GM21526 (cell line): ENCODE measurements at regions not wholly inside any gene's neighbourhood (a gene's known extent, or its start where the extent isn't known, plus 50 kb on each side); places are given as distances from the start of the nearest gene placed in this dataset.
"Not testable (repeated sequence)": the region's sequence is repeated elsewhere in the genome, so short reads cannot be mapped to it uniquely, and the experiment has no call there.

Experiments
- ATAC-seq: cut with Tn5 transposase; IDR thresholded peaks from one replicate; pipeline ENCODE4 v1.9.1; 2021; ENCODE audit warnings: moderate library complexity; ENCODE audit not compliant: unreplicated experiment, low FRiP score

DNA sequence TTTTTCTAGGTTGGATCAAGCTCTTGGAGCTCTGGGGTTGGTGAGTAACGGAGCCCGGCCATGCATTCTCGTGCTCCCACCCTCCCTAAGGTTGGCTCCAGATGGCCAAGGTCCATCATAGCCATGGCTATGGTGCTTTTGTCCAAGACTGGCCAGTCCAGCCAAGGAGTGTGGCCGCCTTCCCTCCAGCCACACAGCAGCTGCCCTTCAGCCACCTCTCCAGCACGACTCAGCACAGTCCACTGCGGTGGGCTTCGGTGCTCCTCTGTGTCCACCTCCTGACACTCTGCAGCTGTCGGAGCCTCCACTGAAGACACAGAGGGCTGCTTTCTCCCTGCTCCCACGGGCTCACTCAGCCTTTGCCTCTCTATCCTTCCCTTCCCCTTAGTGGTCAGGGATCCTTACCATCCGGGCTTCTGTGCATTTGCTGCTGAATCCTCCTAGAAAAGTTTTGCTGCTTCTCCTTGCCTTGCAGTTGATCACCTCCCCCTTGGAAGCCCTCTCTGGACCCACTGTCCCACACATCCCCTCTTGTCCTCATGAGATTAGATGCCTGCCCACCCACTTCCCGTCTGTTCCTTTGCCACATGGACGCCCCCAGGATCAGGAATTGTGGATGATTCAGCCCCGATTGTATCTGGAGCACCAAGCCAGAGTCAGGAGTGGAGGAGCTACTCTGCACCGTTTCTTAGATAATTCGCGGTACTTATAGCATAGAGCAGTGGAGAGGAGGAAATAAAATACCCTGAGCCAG is 177.1 kb upstream of the COPS8 start:
- ATAC-seq, result no peak

DNA sequence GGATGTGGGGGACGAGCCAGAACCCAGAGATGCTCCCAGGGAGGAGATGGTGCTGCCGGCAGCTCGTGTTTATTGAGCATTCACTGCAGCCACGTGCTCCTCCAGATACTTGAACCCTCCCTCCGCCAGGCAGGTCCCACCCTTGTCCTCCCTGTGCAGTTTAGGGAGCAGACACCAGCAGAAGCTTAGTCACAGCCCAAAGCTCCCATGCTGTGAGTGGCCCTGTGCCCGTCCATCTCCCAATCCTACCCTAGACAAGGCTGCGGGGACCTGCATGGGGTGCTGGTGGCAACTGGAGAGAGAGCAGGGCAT is 176.5 kb upstream of the COPS8 start:
- no peak for ATAC-seq

DNA sequence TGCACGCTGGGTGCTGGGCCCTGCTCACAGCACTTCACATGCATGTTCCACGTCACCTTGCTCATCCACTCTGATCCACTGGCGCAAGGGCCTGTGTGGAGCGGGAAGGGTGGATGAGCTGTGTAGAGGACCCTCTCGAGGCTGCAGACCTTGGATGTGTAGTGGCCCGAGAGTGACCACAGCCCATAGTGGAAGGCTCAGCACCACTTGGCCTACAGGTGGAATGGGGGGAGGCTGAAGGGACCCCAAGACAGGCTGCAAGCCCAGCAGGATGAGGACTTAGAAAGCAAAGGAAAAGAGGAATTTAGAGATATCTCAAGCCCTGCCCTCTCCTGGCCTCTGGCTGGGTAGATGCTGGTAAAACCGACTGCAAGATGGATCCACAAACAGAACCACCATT is 175.9 kb upstream of the COPS8 start:
- ATAC-seq, result no peak

DNA sequence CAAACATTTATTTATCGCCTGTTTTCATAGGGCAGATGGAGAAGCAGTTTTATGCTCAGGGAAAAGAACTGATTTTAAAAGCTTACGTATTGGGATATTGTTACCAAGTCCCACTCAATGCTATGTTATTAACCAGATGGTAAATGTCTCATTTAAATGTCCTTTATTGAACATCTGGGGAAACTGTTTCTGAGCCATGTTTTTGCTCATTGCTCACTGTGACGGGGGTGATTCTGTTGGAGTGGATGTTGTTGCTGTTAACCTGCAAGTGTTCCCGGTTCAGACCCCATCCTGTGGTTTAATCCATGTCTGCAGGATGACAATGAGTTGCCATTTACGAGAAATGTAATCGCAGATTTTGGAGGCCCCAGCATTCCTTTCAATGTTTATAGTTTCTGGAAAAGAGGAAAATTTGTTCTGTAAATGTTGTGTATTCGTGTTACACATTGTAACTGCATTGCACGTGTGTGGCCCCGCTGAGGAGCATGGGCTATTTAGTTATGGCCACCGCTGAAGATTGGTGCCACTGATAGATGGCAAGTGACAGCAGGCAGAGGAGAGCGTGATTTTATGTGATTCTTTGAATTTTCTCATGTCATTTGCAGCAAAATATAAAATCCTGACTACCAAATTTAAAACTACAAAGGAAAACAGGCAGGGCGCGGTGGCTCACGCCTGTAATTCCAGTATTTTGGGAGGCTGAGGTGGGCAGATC is 174.8 kb upstream of the COPS8 start:
- ATAC-seq, result no peak

DNA sequence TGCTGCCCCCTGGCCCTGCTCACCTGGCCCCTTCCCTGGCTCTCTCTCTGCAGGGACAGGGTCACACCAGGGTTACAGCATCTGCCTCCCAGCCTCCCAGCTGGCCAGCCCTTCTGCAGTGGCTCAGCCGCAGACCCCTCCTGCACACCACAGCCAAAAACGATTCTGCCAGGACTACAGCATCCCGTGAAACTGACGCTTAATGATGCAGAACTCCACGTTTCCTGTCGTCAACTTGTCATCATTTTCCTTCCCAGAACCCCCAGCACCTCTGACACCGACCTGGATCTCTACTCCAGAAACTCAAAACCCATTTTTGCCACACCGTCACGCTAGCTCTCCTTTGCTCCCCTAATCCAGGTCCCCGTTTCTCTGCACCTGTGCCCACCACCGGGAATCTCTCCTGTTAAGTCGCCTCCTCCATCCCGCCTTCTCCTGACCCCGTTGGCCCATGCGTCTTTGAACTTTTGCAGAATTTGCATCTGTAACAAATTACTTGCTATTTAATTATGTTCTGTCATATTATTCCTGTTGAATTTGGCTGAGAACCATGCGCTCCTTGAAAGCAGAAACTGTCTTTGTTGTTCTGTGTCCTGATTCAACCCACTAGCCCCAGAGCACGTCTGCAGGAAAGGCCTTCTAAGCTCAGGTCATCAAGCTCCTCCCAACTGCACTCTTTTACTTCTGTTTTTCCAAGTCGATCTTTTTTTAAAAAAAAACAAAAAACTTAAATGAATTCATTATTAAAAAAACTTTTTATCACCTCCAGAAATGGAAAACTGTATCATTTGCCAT is 173.2 kb upstream of the COPS8 start:
- ATAC-seq, result no peak

DNA sequence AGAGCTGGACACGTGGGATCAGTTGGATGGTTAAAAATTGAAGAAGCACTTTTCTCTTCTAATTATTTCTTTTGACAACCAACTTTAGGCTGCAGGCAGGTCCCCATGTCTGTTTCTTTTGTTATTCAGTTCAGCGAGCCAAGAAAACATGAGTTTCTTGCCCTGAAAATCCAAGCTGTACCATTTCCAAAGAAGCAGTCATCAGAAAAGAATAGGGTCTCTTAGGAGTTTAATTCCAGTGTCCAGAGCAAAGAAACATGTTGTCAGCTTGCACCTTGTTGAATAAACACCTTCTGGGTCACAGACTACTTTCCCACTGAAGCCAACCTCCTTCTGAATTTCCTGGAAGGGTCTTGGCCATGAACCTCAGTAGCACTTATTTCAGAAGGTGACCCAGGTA is 170.5 kb upstream of the COPS8 start:
- no peak for ATAC-seq

DNA sequence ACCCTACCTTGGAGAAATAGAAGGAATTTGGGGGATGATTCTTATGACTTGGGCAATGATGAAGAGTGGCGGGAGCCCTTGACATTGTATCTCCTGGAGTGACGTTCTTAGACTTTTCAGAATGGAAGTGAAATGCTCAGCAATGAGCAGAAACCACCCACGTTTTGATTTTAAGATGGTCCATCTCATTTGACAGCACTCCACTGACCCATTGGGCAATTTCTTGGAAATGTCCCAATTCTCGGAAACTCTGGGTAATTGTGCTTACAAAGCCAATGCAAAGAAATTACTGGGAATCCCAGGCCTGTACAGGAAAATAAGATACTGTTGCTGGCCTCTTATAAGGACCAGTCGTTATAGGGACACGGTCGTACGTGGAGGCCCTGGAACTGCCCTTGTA is 170.0 kb upstream of the COPS8 start:
- no peak for ATAC-seq

DNA sequence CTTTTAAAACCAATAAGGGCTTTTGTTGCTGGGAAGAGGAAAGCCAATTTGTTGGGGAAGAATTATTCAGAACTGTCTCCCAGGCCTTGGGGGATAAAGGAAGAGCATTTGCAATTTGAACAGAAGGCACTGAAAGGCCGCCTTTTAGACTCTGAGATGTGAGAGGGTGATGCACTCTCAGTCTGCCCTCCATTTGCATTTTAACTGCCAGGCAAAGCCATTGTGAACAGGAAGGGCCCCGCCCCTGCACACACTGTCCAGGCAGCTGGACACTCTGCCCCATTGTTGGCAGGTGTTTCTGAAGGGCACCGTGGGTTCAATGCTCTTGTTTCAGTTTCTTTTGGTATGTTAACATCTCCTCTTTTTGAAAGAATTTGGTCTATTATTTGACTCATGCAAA is 169.5 kb upstream of the COPS8 start:
- ATAC-seq, result no peak

DNA sequence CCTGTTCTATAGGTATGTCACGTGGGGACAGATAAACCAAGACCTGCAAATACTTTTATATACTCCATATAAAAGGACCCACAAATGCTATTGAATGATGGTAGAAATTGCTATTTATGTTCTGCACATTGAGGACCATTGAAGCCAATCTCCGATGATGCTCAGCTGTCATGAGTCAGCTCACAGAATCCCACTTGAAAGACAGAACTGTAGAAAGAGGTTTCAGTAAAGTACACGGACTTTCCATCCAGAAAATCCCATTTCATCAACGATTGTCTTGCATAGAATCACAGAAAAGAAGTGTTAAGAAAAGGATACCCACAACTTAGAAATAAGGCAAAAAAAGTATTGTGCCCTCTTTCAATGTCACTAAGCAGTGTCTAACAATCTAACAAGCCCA is 169.0 kb upstream of the COPS8 start:
- ATAC-seq, result no peak

DNA sequence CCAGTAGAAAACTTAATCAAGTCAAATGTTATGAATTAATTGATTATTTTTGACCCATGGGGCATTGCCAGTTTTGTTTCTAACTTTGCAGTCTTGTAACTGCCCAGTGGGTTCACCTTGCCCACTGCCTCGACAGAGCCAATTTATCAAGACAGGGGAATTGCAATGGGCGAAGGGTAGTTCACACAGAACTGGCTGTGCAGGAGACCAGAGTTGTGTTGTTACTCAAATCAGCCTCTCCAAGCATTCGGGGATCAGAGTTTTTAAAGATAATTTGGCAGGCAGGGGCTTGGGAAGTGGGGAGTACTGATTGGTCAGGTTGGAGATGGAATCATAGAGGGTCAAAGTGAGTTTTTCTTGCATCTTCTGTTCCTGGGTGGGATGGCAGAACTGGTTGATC is 168.5 kb upstream of the COPS8 start:
- ATAC-seq, result no peak

DNA sequence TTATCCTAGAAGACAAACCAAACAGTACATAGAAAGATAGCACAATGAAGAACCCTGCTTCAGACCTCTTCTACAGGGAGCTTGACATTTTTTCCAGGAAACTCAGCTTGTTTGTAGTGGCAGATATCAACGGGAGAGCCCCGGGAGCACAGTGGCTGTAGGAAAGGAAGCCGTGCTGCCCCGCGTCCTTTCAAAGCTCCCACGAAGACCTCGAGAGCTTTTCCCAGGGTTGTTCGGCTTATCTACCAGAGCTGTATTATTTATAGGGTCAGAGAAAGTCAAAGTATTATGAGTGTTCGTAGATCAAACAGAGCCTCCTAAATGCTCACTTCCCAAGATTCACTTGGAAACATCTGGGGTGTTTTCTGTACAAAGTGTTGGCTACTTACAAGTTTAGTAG is 167.1 kb upstream of the COPS8 start:
- ATAC-seq, result no peak

DNA sequence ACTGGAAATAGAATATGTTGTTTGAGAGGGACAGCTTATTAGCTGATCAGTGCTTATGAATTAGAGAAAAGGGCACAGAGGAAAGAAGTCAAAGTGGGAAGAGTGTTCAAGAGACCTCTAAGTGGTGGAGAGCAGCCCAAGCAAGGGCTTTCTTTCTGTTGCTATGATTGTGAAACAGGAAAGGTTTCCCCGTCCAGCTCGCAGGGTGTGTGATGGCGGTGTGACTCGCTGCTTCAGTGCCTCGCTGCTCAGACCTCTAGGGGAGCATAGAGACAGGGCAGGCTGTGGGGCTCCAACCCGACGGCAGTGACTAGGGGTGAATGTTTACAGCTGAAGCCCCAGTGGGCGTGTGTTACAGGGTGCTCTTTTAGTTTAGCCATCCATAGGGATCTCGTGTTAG is 166.5 kb upstream of the COPS8 start:
- ATAC-seq, result no peak

DNA sequence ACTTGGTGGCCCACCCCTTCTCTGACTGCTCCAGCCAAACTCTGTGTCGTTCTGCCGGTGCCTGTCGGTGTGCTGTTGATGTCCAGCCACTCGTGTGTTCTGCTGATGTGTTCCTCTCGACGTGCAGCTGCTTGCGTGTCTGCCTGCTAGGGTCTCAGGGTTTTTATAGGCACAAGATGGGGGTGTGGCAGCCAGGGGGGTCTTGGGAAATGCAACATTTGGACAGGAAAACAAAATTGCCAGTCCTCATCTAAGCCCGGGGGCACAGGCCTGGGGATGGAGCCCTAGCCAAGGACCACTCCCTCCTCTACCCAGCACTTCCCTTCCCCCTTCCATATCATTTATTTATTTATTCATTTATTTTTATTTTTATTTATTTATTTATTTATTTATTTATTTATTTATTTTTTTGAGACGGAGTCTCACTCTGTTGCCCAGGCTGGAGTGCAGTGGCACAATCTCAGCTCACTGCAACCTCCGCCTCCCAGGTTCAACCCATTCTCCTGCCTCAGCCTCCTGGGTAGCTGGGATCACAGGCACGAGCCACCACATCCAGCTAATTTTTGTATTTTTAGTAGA is 165.8 kb upstream of the COPS8 start:
- not testable (repeated sequence) for ATAC-seq

DNA sequence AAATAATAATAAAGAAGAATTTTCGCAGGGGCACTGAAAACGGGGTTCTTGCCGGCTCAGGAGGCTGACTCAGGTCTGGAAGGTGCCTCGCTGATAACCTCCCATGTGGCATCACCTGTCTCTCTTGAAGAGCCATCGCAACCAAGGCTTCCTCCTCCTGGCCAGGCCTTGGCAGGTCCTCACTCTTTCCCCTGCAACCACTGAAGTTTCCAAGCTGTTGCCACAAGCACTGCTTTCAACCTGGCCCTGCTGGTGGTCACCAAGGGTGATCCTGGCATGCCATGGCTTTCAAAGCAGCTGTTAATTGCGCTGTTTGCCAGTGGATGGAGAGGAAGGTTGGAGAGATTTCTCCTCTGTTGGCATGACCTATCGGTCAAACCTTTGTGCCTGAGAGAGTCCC is 163.6 kb upstream of the COPS8 start:
- no peak for ATAC-seq

DNA sequence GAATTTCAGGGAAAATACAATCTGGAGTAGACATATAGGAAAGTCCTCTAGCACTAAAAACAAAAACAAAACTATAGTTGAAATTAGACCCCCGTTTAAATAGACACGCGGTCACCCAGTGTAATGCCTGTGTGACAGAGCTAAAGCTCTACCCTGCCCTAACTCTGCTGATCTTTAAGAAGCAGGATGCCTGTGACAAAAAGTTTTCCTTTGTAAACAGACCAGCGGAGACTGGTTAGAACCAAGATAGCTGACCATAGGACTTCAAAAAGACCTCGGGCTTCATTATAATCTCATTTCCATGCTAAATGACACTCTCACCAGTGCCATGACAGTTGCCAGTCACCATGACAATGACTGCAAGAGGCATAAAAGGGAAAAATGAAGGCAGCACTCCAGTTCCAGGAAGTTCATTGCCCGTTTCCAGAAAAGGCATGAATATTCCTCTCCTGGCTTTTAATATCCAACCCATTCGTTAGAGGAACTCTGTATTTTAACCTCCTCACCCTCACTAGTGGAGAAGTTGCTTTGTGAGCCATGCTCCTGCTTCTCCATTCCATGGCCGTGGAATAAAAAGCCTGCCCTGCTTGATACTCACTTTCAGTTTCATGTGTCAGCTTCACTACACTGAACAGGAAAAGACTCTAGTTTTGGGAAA is 157.2 kb upstream of the COPS8 start:
- no peak for ATAC-seq

DNA sequence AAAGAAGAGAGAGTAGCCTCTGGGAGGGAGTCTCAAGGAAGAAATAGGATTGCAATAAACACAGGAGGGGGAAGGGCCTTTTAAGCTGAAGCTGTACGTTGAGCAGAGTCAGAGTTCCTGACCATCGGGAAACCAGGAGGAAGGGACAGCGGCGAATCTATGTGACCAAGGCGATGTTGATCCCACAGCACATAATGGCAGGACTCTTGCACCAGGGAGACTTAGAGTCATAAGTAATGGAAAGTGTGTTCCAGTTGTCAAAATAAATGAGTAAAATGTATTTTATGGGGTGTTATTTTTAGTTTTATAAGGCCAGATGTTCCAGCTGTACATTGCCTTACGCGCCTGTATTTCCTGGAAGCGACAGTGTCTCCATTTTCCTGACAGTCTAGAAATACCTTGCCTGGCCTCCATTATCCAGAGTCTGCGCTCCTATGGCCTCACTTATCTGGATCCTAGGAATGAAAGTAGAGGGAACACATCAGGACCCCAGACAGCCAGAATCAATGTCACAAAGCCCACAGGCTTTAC is 152.8 kb upstream of the COPS8 start:
- ATAC-seq, result no peak

DNA sequence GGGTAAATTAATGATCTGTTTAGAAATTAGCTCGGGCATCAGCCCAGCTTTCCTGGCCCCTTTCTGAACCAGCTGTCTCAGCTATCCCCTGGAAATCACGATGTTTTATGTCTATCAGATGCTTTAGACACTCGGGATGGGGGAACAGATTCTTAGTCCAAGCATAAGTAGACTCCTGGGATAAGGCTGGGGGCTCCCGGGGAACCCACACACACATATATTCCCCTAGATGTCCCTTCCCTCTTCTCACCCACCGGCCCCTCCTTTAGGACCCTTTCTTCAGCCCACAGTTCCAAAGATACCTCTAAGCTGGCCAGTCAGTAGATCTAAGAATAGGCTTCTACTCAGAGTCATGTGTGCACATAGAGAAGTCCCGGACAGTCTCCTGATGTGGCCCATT is 151.5 kb upstream of the COPS8 start:
- no peak for ATAC-seq

DNA sequence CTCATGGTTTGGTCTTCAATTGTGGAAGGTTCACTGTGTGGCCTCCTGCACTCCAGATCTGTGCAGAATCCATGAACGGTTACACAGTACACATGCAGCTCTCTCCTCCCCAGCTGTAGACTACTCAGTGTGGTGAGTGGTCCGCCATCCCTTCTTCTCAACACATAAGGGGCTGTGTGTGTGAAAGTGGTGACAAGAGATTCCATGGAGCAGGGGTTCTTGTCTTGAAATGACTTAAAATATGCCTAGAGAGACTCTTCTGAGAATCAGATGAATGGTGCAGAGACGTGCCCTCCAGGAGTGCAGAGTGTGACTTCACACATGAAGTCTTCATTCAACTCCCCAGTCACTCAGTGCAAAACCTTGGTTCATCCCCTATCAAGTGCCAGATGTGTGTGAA is 151.0 kb upstream of the COPS8 start:
- no peak for ATAC-seq

DNA sequence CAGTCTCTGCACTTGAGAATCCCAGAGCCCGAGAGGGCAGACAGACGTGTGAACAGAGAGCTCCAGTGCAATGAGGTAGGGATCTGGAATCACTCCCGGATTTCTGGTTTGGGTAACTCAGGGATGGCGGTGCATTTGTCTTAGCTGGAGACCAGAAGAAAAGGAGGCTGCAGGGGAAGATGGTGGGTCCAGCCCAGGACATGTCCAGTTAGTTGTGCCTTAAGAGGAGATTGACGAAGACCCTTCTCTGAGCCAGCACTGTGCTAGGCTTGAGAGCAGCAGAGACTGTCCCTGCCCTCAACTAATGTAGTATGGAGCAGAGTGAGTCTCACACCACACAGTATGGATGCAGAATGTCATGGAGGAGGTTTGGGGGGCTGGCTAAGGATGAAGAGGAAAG is 150.6 kb upstream of the COPS8 start:
- no peak for ATAC-seq

DNA sequence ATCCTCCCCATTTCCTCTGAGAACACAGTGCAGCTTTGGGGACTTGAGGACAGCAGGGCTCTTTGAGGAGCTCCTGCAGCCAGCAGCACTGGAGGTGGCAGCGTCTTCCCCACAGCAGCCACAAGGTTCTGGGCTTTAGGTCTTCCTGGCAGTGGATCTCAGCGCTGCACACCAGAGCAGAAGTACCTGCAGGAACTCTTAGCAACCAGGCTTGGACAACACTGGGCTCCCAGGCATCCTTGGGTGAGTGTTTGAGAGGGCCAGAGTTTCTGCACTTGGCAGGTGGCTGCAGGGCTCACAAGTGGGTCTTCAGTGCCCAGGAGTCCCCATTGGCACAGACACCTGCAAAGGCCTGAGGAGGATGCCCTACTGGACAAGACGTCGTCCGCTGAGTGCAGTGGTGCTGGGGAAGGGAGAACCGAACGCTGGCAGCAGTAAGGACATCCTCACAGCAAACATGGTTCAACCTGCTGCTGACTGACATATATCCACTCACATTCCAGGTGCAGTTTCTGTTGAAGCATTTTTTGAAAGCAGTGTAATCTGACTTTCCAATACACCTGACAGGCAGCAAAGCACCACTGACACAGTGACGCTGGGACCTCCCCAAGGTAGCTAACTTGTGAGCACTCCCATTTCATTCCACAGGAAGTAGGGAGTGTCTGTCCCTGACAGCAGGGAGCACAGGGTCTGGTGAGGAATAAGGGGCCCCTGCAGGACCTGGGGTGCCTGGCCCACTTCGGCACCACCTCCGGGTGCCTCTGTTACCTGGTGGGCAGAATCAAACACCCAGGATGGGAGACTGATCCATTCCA is 149.9 kb upstream of the COPS8 start:
- ATAC-seq, result no peak
